Neural progenitor cell (in vitro differentiated cells): ENCODE measurements at regions not wholly inside any gene's neighbourhood (a gene's known extent, or its start where the extent isn't known, plus 50 kb on each side); places are given as distances from the start of the nearest gene placed in this dataset.

Source experiments
- DNase-seq: peaks from one replicate; pipeline ENCODE4 v3.0.0-alpha.2; 2016; ENCODE audit warnings: low spot score
- H2AFZ ChIP-seq: fragments of 200-600 bp; sonication (generic); replicated peaks from 2 replicates; pipeline ENCODE4 v1.6.1; 2016; ENCODE audit warnings: antibody characterized with exemption
- H3F3A ChIP-seq: fragments of 200-600 bp; sonication (generic); 2 replicates; pipeline ENCODE4 v1.6.1; 2016; ENCODE audit warnings: antibody characterized with exemption, low read depth
- H3K27ac ChIP-seq: fragments of 200-600 bp; sonication (generic); 2 replicates; pipeline ENCODE4 v1.5.1; 2016; ENCODE audit warnings: mild to moderate bottlenecking
- H3K27me3 ChIP-seq: fragments of 200-600 bp; sonication (generic); 2 replicates; pipeline ENCODE4 v1.6.1; 2016; ENCODE audit warnings: mild to moderate bottlenecking, moderate library complexity
- H3K36me3 ChIP-seq: fragments of 200-600 bp; sonication (generic); 2 replicates; pipeline ENCODE4 v1.5.1; 2016
- H3K4me1 ChIP-seq: fragments of 200-600 bp; sonication (generic); 2 replicates; pipeline ENCODE4 v1.6.1; 2016; ENCODE audit warnings: mixed run types
- H3K4me2 ChIP-seq: fragments of 200-600 bp; sonication (generic); 2 replicates; pipeline ENCODE4 v1.6.1; 2016
- H3K4me3 ChIP-seq: fragments of 200-600 bp; sonication (generic); 2 replicates; pipeline ENCODE4 v1.5.1; 2016
- H3K79me2 ChIP-seq: fragments of 200-600 bp; sonication (generic); 2 replicates; pipeline ENCODE4 v1.6.1; 2016; ENCODE audit warnings: low read depth
- H3K9ac ChIP-seq: fragments of 200-600 bp; sonication (generic); 2 replicates; pipeline ENCODE4 v1.6.1; 2016
- H3K9me3 ChIP-seq: fragments of 200-600 bp; sonication (generic); 2 replicates; pipeline ENCODE4 v1.5.1; 2016; ENCODE audit warnings: low read depth
- H4K20me1 ChIP-seq: fragments of 200-600 bp; sonication (generic); 2 replicates; pipeline ENCODE4 v1.6.1; 2016; ENCODE audit warnings: low read depth
- H3K27ac Mint-ChIP-seq: 3 replicates; pipeline ENCODE4 v1.8.0; 2021; ENCODE audit warnings: mixed read lengths
- H3K27me3 Mint-ChIP-seq: 2 replicates; pipeline ENCODE4 v1.8.0; 2022; ENCODE audit warnings: low read depth, mild to moderate bottlenecking, inconsistent platforms, moderate library complexity, mixed read lengths; ENCODE audit not compliant: insufficient read depth
- H3K36me3 Mint-ChIP-seq: 3 replicates; pipeline ENCODE4 v1.8.0; 2021; ENCODE audit warnings: mixed read lengths
- H3K4me1 Mint-ChIP-seq: 3 replicates; pipeline ENCODE4 v1.8.0; 2021; ENCODE audit warnings: mixed read lengths
- H3K4me3 Mint-ChIP-seq: 3 replicates; pipeline ENCODE4 v1.8.0; 2021; ENCODE audit warnings: mild to moderate bottlenecking, moderate library complexity, mixed read lengths
- H3K9me3 Mint-ChIP-seq: 3 replicates; pipeline ENCODE4 v1.8.0; 2020; ENCODE audit warnings: mixed read lengths
- EZH2 ChIP-seq: fragments of 200-600 bp; sonication (generic); IDR thresholded peaks from 2 replicates; pipeline ENCODE4 v1.6.1; 2017; ENCODE audit warnings: antibody characterized with exemption, mild to moderate bottlenecking, moderate library complexity
- EZH2phosphoT487 ChIP-seq: fragments of 200-600 bp; sonication (generic); IDR thresholded peaks from 2 replicates; pipeline ENCODE4 v1.6.1; 2017; ENCODE audit warnings: antibody characterized with exemption
- TF ChIP-seq, protein P1 (sequence below): fragments of 200-600 bp; sonication (generic); IDR thresholded peaks from 2 replicates; pipeline ENCODE4 v1.5.1; 2017; ENCODE audit warnings: antibody characterized with exemption, mild to moderate bottlenecking

GRCh38 chr5:133839090-133839489 is 129.3 kb downstream of the C5orf15 start:
- H3K36me3 Mint-ChIP-seq, result no peaks in the 10 kb centered on the region
- no peak overlapping the region for H3K9ac ChIP-seq
- H3K27me3 Mint-ChIP-seq, result peaks cover 5% of the 10 kb centered on the region
- H3K4me2 ChIP-seq, result no peak overlapping the region
- no peaks in the 10 kb centered on the region for H3K9me3 ChIP-seq
- H3K27ac ChIP-seq, result no peak overlapping the region
- H4K20me1 ChIP-seq, result no peaks in the 10 kb centered on the region
- H3K9me3 Mint-ChIP-seq, result no peaks in the 10 kb centered on the region
- H3K4me1 ChIP-seq, result peaks cover 7% of the 10 kb centered on the region
- TF ChIP-seq, protein P1, sequence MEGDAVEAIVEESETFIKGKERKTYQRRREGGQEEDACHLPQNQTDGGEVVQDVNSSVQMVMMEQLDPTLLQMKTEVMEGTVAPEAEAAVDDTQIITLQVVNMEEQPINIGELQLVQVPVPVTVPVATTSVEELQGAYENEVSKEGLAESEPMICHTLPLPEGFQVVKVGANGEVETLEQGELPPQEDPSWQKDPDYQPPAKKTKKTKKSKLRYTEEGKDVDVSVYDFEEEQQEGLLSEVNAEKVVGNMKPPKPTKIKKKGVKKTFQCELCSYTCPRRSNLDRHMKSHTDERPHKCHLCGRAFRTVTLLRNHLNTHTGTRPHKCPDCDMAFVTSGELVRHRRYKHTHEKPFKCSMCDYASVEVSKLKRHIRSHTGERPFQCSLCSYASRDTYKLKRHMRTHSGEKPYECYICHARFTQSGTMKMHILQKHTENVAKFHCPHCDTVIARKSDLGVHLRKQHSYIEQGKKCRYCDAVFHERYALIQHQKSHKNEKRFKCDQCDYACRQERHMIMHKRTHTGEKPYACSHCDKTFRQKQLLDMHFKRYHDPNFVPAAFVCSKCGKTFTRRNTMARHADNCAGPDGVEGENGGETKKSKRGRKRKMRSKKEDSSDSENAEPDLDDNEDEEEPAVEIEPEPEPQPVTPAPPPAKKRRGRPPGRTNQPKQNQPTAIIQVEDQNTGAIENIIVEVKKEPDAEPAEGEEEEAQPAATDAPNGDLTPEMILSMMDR, result no peak
- no peak for TF ChIP-seq EZH2
- no peak for TF ChIP-seq EZH2phosphoT487
- H3K79me2 ChIP-seq, result no peaks in the 10 kb centered on the region
- DNase-seq, result no peak
- no peaks in the 10 kb centered on the region for H3F3A ChIP-seq
- no peak overlapping the region for H3K27ac Mint-ChIP-seq
- H3K4me1 Mint-ChIP-seq, result peaks cover 10% of the 10 kb centered on the region
- H2AFZ ChIP-seq, result no peak overlapping the region
- peaks cover 4% of the 10 kb centered on the region for H3K27me3 ChIP-seq
- no peaks in the 10 kb centered on the region for H3K36me3 ChIP-seq
- H3K4me3 ChIP-seq, result no peak overlapping the region
- no peak overlapping the region for H3K4me3 Mint-ChIP-seq

- no peaks in the 10 kb centered on the region for H3F3A ChIP-seq
- H3K79me2 ChIP-seq, result no peaks in the 10 kb centered on the region
- no peak for DNase-seq
- no peak for TF ChIP-seq EZH2
- TF ChIP-seq, protein P1, result no peak
- H3K4me3 Mint-ChIP-seq, result no peak overlapping the region
- H3K27me3 Mint-ChIP-seq, result peaks cover 5% of the 10 kb centered on the region
- H3K27ac Mint-ChIP-seq, result no peak overlapping the region
- no peaks in the 10 kb centered on the region for H3K36me3 Mint-ChIP-seq
- no peak overlapping the region for H2AFZ ChIP-seq
- H3K27me3 ChIP-seq, result peaks cover 4% of the 10 kb centered on the region
- no peak overlapping the region for H3K27ac ChIP-seq
- no peak overlapping the region for H3K4me3 ChIP-seq
- no peaks in the 10 kb centered on the region for H3K36me3 ChIP-seq
- H3K4me1 Mint-ChIP-seq, result peaks cover 3% of the 10 kb centered on the region
- no peak overlapping the region for H3K9ac ChIP-seq
- H3K4me1 ChIP-seq, result no peaks in the 10 kb centered on the region
- no peaks in the 10 kb centered on the region for H3K9me3 ChIP-seq
- H3K9me3 Mint-ChIP-seq, result no peaks in the 10 kb centered on the region
- H4K20me1 ChIP-seq, result no peaks in the 10 kb centered on the region
- H3K4me2 ChIP-seq, result no peak overlapping the region
Observed at GRCh38 chr5:133838286-133838685, 130.1 kb downstream of the C5orf15 start.

DNA sequence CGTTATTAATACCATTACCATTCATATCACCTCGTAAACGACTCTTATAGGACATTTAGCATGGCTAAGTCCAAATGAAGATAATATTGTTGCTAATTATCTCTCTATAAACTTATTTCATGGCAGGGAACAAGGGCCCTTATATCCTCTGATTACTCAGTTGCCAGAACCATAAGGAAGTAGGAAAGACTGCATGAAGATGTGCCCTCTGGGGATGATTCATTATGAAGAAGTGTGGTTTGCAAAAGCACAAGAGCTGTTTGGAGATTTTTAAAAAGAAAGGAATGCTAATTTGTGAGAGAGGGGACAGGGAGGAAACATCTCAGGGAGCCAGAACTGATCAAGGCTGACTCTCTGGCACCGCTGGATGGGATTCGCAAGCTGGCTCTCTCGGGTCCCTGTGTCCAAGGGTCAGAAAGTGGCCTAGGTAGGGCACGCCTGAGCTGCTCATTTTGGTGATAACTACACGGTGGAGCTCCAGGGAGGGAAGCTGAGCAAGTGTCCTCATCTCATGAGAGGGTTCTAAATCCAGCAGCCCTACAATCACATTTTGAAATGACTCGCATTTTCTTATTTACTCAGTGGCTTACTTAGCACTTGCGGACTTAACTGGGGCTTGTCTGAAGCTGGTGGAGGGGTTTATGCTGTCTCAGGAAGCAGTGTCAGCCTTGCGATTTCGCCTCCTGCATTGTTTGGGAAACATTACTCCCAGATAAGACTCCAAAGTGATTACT is 136.8 kb downstream of the C5orf15 start:
- Mint-ChIP-seq H3K9me3 (no peaks in the 10 kb centered on the region), H3K4me3 (no peak overlapping the region), H3K27me3 (peaks cover 3% of the 10 kb centered on the region), H3K4me1 (peaks cover 3% of the 10 kb centered on the region), H3K27ac (no peak overlapping the region), H3K36me3 (no peaks in the 10 kb centered on the region)
- DNase-seq, result no peak
- no peak overlapping the region for H3K4me2 ChIP-seq
- H3K9me3 ChIP-seq, result no peaks in the 10 kb centered on the region
- no peak overlapping the region for H3K4me3 ChIP-seq
- H3K27me3 ChIP-seq, result peaks cover 4% of the 10 kb centered on the region
- H3K27ac ChIP-seq, result no peak overlapping the region
- no peak for TF ChIP-seq EZH2phosphoT487
- TF ChIP-seq EZH2, result no peak
- TF ChIP-seq, protein P1, result no peak
- H3K4me1 ChIP-seq, result no peaks in the 10 kb centered on the region
- no peaks in the 10 kb centered on the region for H4K20me1 ChIP-seq
- H3K36me3 ChIP-seq, result no peaks in the 10 kb centered on the region
- no peak overlapping the region for H2AFZ ChIP-seq
- no peaks in the 10 kb centered on the region for H3F3A ChIP-seq
- no peaks in the 10 kb centered on the region for H3K79me2 ChIP-seq
- H3K9ac ChIP-seq, result no peak overlapping the region
